ENCODE measurements at regions not wholly inside any gene's neighbourhood (a gene's known extent, or its start where the extent isn't known, plus 50 kb on each side); places are given as distances from the start of the nearest gene placed in this dataset.

DNA sequence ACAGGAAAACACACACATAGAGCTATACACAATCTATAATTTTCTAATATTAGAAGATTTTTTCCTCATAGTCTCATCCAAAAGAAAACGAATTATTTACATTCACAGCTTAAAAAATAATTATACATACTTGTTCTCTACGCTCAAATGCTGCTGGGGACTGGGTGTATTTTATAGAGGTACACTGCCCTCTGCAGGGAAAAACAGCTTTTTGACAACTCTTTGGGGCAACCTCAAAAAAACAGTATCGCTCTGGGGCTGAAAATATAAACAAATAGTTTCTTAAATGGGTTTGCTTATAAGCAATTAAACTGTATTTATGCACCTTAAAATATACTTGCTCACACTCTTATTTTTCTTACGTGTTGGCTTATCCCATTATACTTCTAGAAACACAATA is 261.8 kb upstream of the PSMD7 start:
- H2AFZ ChIP-seq (ENCODE audit: low read depth, low read length), result no peak overlapping the region
- H3K4me2 ChIP-seq (ENCODE audit: low read length, poor library complexity, severe bottlenecking), result no peak overlapping the region
- H2BK12ac ChIP-seq (ENCODE audit: low read length in 2 of 2), result no peak overlapping the region
- H2BK5ac ChIP-seq (ENCODE audit: low read depth, low read length, poor library complexity, severe bottlenecking), result no peak overlapping the region
- H3K9me3 ChIP-seq (ENCODE audit: control insufficient read depth, low read length), result no peaks in the 10 kb centered on the region
- H2BK120ac ChIP-seq (ENCODE audit: low read depth, low read length), result no peak overlapping the region
- WGBS, result 9% methylated on average over 3 of the region's 4 CpGs
- no peak overlapping the region for H3K18ac ChIP-seq (ENCODE audit: low read depth in 1 of 2, low read length in 2 of 2)
- H3K23ac ChIP-seq (ENCODE audit: low read length in 2 of 2), result no peak overlapping the region
- H3K79me1 ChIP-seq (replicated peaks; ENCODE audit: low read length, poor library complexity, severe bottlenecking), result no peaks in the 10 kb centered on the region
- H3K27me3 ChIP-seq (ENCODE audit: control insufficient read depth in 1 of 2, insufficient read depth in 1 of 2, low read length in 2 of 2), result peaks cover 0 to 8% of the 10 kb centered on the region in 2 experiments
- no peaks in the 10 kb centered on the region for H3K4me1 ChIP-seq (ENCODE audit: control insufficient read depth, insufficient read depth, low read depth, low read length)
- H3K36me3 ChIP-seq (ENCODE audit: control insufficient read depth in 1 of 2, insufficient read depth in 2 of 2, low read depth in 1 of 2, low read length in 2 of 2), result no peaks in the 10 kb centered on the region
- H3K9ac ChIP-seq (ENCODE audit: low read length), result no peak overlapping the region
- H3K4ac ChIP-seq (ENCODE audit: low read depth in 1 of 2, low read length in 2 of 2), result no peak overlapping the region
- H4K8ac ChIP-seq (ENCODE audit: low read length), result no peak overlapping the region
- no peak for DNase-seq
- no peak overlapping the region for H2AK5ac ChIP-seq (ENCODE audit: low read length, severe bottlenecking)
- H3K4me3 ChIP-seq (ENCODE audit: insufficient read depth in 1 of 2, low read depth in 1 of 2, low read length in 2 of 2), result no peak overlapping the region
- H2BK15ac ChIP-seq (ENCODE audit: low read depth, poor library complexity, severe bottlenecking), result no peak overlapping the region
- H3K14ac ChIP-seq (ENCODE audit: low read length in 2 of 2), result no peak overlapping the region
- no peak overlapping the region for H4K91ac ChIP-seq (ENCODE audit: low read length)
- H3K27ac ChIP-seq (ENCODE audit: low read length, poor library complexity, severe bottlenecking), result no peak overlapping the region

DNA sequence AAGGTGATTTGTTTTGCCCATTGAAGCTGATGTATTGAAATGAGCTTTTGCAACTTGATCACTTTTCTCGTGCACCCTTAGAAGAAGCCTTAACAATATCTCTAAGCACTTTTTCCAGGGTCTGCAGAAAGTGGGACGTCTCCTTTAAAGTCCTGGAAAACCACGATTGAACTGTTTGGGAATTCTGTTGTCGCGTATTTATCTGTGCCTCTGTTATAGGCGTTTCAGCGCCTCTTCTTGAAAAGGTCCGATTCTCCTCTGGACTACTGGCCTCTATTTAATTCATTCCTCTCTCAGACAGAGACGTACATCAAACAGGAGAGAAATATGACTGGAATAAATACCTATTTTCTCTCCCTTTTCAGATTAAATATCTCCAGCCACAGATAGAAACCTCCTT is 262.4 kb upstream of the PSMD7 start:
- Histone ChIP-seq H2AK5ac (ENCODE audit: low read length, severe bottlenecking) (no peak overlapping the region), H2BK120ac (ENCODE audit: low read depth, low read length) (no peak overlapping the region), H3K27me3 (ENCODE audit: control insufficient read depth in 1 of 2, insufficient read depth in 1 of 2, low read length in 2 of 2) (peaks cover 0 to 8% of the 10 kb centered on the region in 2 experiments), H3K14ac (ENCODE audit: low read length in 2 of 2) (no peak overlapping the region), H2BK15ac (ENCODE audit: low read depth, poor library complexity, severe bottlenecking) (no peak overlapping the region), H3K18ac (ENCODE audit: low read depth in 1 of 2, low read length in 2 of 2) (no peak overlapping the region), H4K8ac (ENCODE audit: low read length) (no peak overlapping the region), H2BK12ac (ENCODE audit: low read length in 2 of 2) (no peak overlapping the region), H3K9ac (ENCODE audit: low read length) (peak overlapping the region; percentile 35), H3K4me1 (ENCODE audit: control insufficient read depth, insufficient read depth, low read depth, low read length) (no peaks in the 10 kb centered on the region), H2BK5ac (ENCODE audit: low read depth, low read length, poor library complexity, severe bottlenecking) (no peak overlapping the region), H3K23ac (ENCODE audit: low read length in 2 of 2) (no peak overlapping the region), H3K27ac (ENCODE audit: low read length, poor library complexity, severe bottlenecking) (no peak overlapping the region), H3K4me2 (ENCODE audit: low read length, poor library complexity, severe bottlenecking) (no peak overlapping the region), H3K4me3 (ENCODE audit: insufficient read depth in 1 of 2, low read depth in 1 of 2, low read length in 2 of 2) (no peak overlapping the region), H3K9me3 (ENCODE audit: control insufficient read depth, low read length) (no peaks in the 10 kb centered on the region), H2AFZ (ENCODE audit: low read depth, low read length) (no peak overlapping the region), H3K4ac (ENCODE audit: low read depth in 1 of 2, low read length in 2 of 2) (no peak overlapping the region), H4K91ac (ENCODE audit: low read length) (no peak overlapping the region), H3K36me3 (ENCODE audit: control insufficient read depth in 1 of 2, insufficient read depth in 2 of 2, low read depth in 1 of 2, low read length in 2 of 2) (no peaks in the 10 kb centered on the region), H3K79me1 (replicated peaks; ENCODE audit: low read length, poor library complexity, severe bottlenecking) (no peaks in the 10 kb centered on the region)
- DNase-seq, result no peak
- 61% methylated on average over 9 of the region's 9 CpGs for WGBS

DNA sequence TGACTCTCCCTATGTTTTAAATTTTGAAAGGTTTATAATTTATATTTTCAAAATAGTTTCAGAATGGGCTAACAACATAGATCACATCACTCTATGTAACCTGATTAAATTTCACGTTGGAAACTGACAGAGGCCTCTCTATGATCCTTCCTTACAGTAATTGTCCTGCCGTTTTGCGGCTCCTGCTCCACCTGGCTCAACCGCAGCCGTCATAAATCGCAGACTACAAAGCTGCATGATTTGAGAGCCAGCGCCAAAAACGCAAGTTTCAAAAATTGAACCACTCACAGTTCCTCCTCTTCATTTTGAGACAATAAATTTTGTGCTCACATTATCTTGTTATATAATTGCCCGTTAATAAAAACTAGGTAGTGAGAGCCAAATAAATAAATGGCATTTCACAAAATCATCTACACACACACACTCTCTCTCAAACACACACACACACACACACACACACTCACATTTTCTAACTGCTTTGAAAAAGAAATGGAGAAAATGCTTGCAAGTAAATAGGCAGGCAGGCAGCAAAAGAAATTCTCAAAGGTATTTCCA is 263.1 kb upstream of the PSMD7 start:
- no peaks in the 10 kb centered on the region for H3K4me1 ChIP-seq (ENCODE audit: control insufficient read depth, insufficient read depth, low read depth, low read length)
- no peak overlapping the region for H2BK5ac ChIP-seq (ENCODE audit: low read depth, low read length, poor library complexity, severe bottlenecking)
- no peak overlapping the region for H2BK12ac ChIP-seq (ENCODE audit: low read length in 2 of 2)
- no peak overlapping the region for H3K4me3 ChIP-seq (ENCODE audit: insufficient read depth in 1 of 2, low read depth in 1 of 2, low read length in 2 of 2)
- no peak overlapping the region for H4K91ac ChIP-seq (ENCODE audit: low read length)
- H3K4me2 ChIP-seq (ENCODE audit: low read length, poor library complexity, severe bottlenecking), result no peak overlapping the region
- no peak overlapping the region for H3K23ac ChIP-seq (ENCODE audit: low read length in 2 of 2)
- no peak overlapping the region for H4K8ac ChIP-seq (ENCODE audit: low read length)
- H3K27me3 ChIP-seq (ENCODE audit: control insufficient read depth in 1 of 2, insufficient read depth in 1 of 2, low read length in 2 of 2), result peaks cover 0 to 8% of the 10 kb centered on the region in 2 experiments
- no peak overlapping the region for H3K27ac ChIP-seq (ENCODE audit: low read length, poor library complexity, severe bottlenecking)
- no peak overlapping the region for H3K14ac ChIP-seq (ENCODE audit: low read length in 2 of 2)
- no peak overlapping the region for H2BK15ac ChIP-seq (ENCODE audit: low read depth, poor library complexity, severe bottlenecking)
- DNase-seq, result no peak
- H2AFZ ChIP-seq (ENCODE audit: low read depth, low read length), result no peak overlapping the region
- no peak overlapping the region for H3K4ac ChIP-seq (ENCODE audit: low read depth in 1 of 2, low read length in 2 of 2)
- no peaks in the 10 kb centered on the region for H3K79me1 ChIP-seq (replicated peaks; ENCODE audit: low read length, poor library complexity, severe bottlenecking)
- no peak overlapping the region for H2BK120ac ChIP-seq (ENCODE audit: low read depth, low read length)
- H2AK5ac ChIP-seq (ENCODE audit: low read length, severe bottlenecking), result no peak overlapping the region
- H3K9me3 ChIP-seq (ENCODE audit: control insufficient read depth, low read length), result no peaks in the 10 kb centered on the region
- 82% methylated on average over 7 of the region's 9 CpGs for WGBS
- no peaks in the 10 kb centered on the region for H3K36me3 ChIP-seq (ENCODE audit: control insufficient read depth in 1 of 2, insufficient read depth in 2 of 2, low read depth in 1 of 2, low read length in 2 of 2)
- no peak overlapping the region for H3K9ac ChIP-seq (ENCODE audit: low read length)
- H3K18ac ChIP-seq (ENCODE audit: low read depth in 1 of 2, low read length in 2 of 2), result no peak overlapping the region

DNA sequence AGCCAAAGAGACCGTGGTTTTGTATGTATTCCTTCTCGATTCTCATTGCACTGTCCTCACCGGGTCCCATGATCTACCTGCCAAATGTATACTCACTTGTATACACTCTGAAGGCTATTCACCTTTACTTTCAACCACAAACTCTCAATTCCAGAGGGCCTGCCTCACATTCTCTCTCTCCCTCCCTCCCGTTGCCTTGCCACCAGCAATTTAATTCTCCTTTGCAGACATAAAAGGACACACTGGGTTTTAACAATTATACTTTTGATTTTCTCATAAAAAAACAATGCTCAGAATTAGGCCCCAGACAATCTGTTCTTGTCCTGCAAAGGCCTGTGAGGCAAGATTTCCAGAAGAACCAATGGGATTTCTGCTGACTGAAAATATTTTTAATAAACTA is 265.1 kb upstream of the PSMD7 start:
- WGBS, result 90% methylated on average over 4 of the region's 4 CpGs
- Histone ChIP-seq H2BK12ac (ENCODE audit: low read length in 2 of 2) (no peak overlapping the region), H2AFZ (ENCODE audit: low read depth, low read length) (no peak overlapping the region), H2BK5ac (ENCODE audit: low read depth, low read length, poor library complexity, severe bottlenecking) (no peak overlapping the region), H3K4me3 (ENCODE audit: insufficient read depth in 1 of 2, low read depth in 1 of 2, low read length in 2 of 2) (no peak overlapping the region), H2AK5ac (ENCODE audit: low read length, severe bottlenecking) (no peak overlapping the region), H3K79me1 (replicated peaks; ENCODE audit: low read length, poor library complexity, severe bottlenecking) (no peaks in the 10 kb centered on the region), H3K36me3 (ENCODE audit: control insufficient read depth in 1 of 2, insufficient read depth in 2 of 2, low read depth in 1 of 2, low read length in 2 of 2) (no peaks in the 10 kb centered on the region), H2BK120ac (ENCODE audit: low read depth, low read length) (no peak overlapping the region), H3K23ac (ENCODE audit: low read length in 2 of 2) (no peak overlapping the region), H3K27me3 (ENCODE audit: control insufficient read depth in 1 of 2, insufficient read depth in 1 of 2, low read length in 2 of 2) (peaks cover 0 to 14% of the 10 kb centered on the region in 2 experiments), H2BK15ac (ENCODE audit: low read depth, poor library complexity, severe bottlenecking) (no peak overlapping the region), H3K4me1 (ENCODE audit: control insufficient read depth, insufficient read depth, low read depth, low read length) (no peaks in the 10 kb centered on the region), H3K14ac (ENCODE audit: low read length in 2 of 2) (no peak overlapping the region), H4K8ac (ENCODE audit: low read length) (no peak overlapping the region), H3K9ac (ENCODE audit: low read length) (no peak overlapping the region), H3K4me2 (ENCODE audit: low read length, poor library complexity, severe bottlenecking) (no peak overlapping the region), H4K91ac (ENCODE audit: low read length) (no peak overlapping the region), H3K4ac (ENCODE audit: low read depth in 1 of 2, low read length in 2 of 2) (no peak overlapping the region), H3K18ac (ENCODE audit: low read depth in 1 of 2, low read length in 2 of 2) (no peak overlapping the region), H3K27ac (ENCODE audit: low read length, poor library complexity, severe bottlenecking) (no peak overlapping the region), H3K9me3 (ENCODE audit: control insufficient read depth, low read length) (no peaks in the 10 kb centered on the region)
- no peak for DNase-seq

Measured in mesenchymal stem cell (in vitro differentiated cells and primary cell).